HL-60 (cell line): ENCODE measurements at regions not wholly inside any gene's neighbourhood (a gene's known extent, or its start where the extent isn't known, plus 50 kb on each side); places are given as distances from the start of the nearest gene placed in this dataset.

ENCODE experiments used
- GABPA ChIP-seq: IDR thresholded peaks from 2 replicates; pipeline ENCODE4 v1.6.1; 2012; ENCODE audit warnings: low read depth
- POLR2AphosphoS5 ChIP-seq: IDR thresholded peaks from 2 replicates; pipeline ENCODE4 v1.6.1; 2012; ENCODE audit warnings: low read depth
- REST ChIP-seq: IDR thresholded peaks from 2 replicates; pipeline ENCODE4 v1.6.1; 2012; ENCODE audit warnings: low read depth; ENCODE audit not compliant: insufficient replicate concordance
- SPI1 ChIP-seq: IDR thresholded peaks from 2 replicates; pipeline ENCODE4 v1.6.1; 2012; ENCODE audit warnings: low read depth, mild to moderate bottlenecking, borderline replicate concordance
- TF ChIP-seq, protein P1 (sequence below): IDR thresholded peaks from one replicate; pipeline ENCODE4 v1.5.1; 2011; ENCODE audit warnings: low read length, control low read depth, inconsistent platforms; ENCODE audit not compliant: insufficient read depth

GRCh38 chr22:23399367-23400285 is 180.5 kb downstream of the IGLL1 start:
- TF ChIP-seq, protein P1, sequence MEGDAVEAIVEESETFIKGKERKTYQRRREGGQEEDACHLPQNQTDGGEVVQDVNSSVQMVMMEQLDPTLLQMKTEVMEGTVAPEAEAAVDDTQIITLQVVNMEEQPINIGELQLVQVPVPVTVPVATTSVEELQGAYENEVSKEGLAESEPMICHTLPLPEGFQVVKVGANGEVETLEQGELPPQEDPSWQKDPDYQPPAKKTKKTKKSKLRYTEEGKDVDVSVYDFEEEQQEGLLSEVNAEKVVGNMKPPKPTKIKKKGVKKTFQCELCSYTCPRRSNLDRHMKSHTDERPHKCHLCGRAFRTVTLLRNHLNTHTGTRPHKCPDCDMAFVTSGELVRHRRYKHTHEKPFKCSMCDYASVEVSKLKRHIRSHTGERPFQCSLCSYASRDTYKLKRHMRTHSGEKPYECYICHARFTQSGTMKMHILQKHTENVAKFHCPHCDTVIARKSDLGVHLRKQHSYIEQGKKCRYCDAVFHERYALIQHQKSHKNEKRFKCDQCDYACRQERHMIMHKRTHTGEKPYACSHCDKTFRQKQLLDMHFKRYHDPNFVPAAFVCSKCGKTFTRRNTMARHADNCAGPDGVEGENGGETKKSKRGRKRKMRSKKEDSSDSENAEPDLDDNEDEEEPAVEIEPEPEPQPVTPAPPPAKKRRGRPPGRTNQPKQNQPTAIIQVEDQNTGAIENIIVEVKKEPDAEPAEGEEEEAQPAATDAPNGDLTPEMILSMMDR: no peak
- TF ChIP-seq REST: no peak
- TF ChIP-seq POLR2AphosphoS5: no peak
- TF ChIP-seq SPI1: no peak
- TF ChIP-seq GABPA: no peak
